ENCODE measurements at regions not wholly inside any gene's neighbourhood (a gene's known extent, or its start where the extent isn't known, plus 50 kb on each side); places are given as distances from the start of the nearest gene placed in this dataset.

- no peak for TF ChIP-seq MAX (IDR thresholded peaks at IDR 0.05; ENCODE audit: low read depth, low read length)
- TF ChIP-seq MYC (IDR thresholded peaks at IDR 0.05; ENCODE audit: low read depth, low read length): no peak
- no peak for TF ChIP-seq POLR2A (IDR thresholded peaks at IDR 0.05; ENCODE audit: extremely low read depth, insufficient read length)
- no peak for TF ChIP-seq CTCF (IDR thresholded peaks at IDR 0.05; ENCODE audit: low read depth, low read length)
- no peak overlapping the region for H3K4me3 ChIP-seq (ENCODE audit: low read depth, low read length)
Measured at GRCh38 chr12:91556909-91557308, 374.3 kb upstream of the DCN start.

GRCh38 chr12:91555436-91556415, 373.1 kb upstream of the DCN start:
- no peak for DNase-seq (ENCODE audit: low read depth)
- TF ChIP-seq CTCF (IDR thresholded peaks at IDR 0.05; ENCODE audit: low read depth, low read length) (no peak), POLR2A (IDR thresholded peaks at IDR 0.05; ENCODE audit: extremely low read depth, insufficient read length) (no peak), MAX (IDR thresholded peaks at IDR 0.05; ENCODE audit: low read depth, low read length) (no peak), MYC (IDR thresholded peaks at IDR 0.05; ENCODE audit: low read depth, low read length) (no peak)
- no peak overlapping the region for H3K4me3 ChIP-seq (ENCODE audit: low read depth, low read length)

More at GRCh38 chr12:91556909-91557308, 374.3 kb upstream of the DCN start:
- no peak for DNase-seq (ENCODE audit: low read depth)

- no peak for TF ChIP-seq MAX (IDR thresholded peaks at IDR 0.05; ENCODE audit: low read depth, low read length)
- no peak for TF ChIP-seq MYC (IDR thresholded peaks at IDR 0.05; ENCODE audit: low read depth, low read length)
- TF ChIP-seq POLR2A (IDR thresholded peaks at IDR 0.05; ENCODE audit: extremely low read depth, insufficient read length): no peak
- no peak for TF ChIP-seq CTCF (IDR thresholded peaks at IDR 0.05; ENCODE audit: low read depth, low read length)
- peak; percentile 33 for DNase-seq (ENCODE audit: low read depth)
- H3K4me3 ChIP-seq (ENCODE audit: low read depth, low read length): no peak overlapping the region
Measured at GRCh38 chr12:91551927-91552326, 369.3 kb upstream of the DCN start.

- no peak for DNase-seq (ENCODE audit: low read depth)
- TF ChIP-seq MAX (IDR thresholded peaks at IDR 0.05; ENCODE audit: low read depth, low read length) (no peak), CTCF (IDR thresholded peaks at IDR 0.05; ENCODE audit: low read depth, low read length) (no peak), POLR2A (IDR thresholded peaks at IDR 0.05; ENCODE audit: extremely low read depth, insufficient read length) (no peak), MYC (IDR thresholded peaks at IDR 0.05; ENCODE audit: low read depth, low read length) (no peak)
- no peak overlapping the region for H3K4me3 ChIP-seq (ENCODE audit: low read depth, low read length)
Measured at GRCh38 chr12:91551242-91551641, 368.6 kb upstream of the DCN start.

GRCh38 chr12:91542666-91543065, 360.0 kb upstream of the DCN start:
- no peak for TF ChIP-seq POLR2A (IDR thresholded peaks at IDR 0.05; ENCODE audit: extremely low read depth, insufficient read length)
- DNase-seq (ENCODE audit: low read depth): no peak
- no peak overlapping the region for H3K4me3 ChIP-seq (ENCODE audit: low read depth, low read length)

GRCh38 chr12:91542067-91542466, 359.4 kb upstream of the DCN start:
- DNase-seq (ENCODE audit: low read depth): no peak
- no peak overlapping the region for H3K4me3 ChIP-seq (ENCODE audit: low read depth, low read length)
- TF ChIP-seq MAX (IDR thresholded peaks at IDR 0.05; ENCODE audit: low read depth, low read length) (no peak), CTCF (IDR thresholded peaks at IDR 0.05; ENCODE audit: low read depth, low read length) (no peak), MYC (IDR thresholded peaks at IDR 0.05; ENCODE audit: low read depth, low read length) (no peak), POLR2A (IDR thresholded peaks at IDR 0.05; ENCODE audit: extremely low read depth, insufficient read length) (no peak)
